ENCODE measurements at regions not wholly inside any gene's neighbourhood (a gene's known extent, or its start where the extent isn't known, plus 50 kb on each side); places are given as distances from the start of the nearest gene placed in this dataset.

- Histone ChIP-seq H3K4me1 (ENCODE audit: insufficient read depth, low read length) (no peaks in the 10 kb centered on the region), H3K9ac (ENCODE audit: low read length) (no peak overlapping the region), H2AFZ (ENCODE audit: low read depth, low read length) (no peak overlapping the region), H3K4me3 (ENCODE audit: insufficient read depth, low read depth, low read length) (no peak overlapping the region), H3K9me3 (ENCODE audit: insufficient read depth, low read depth, low read length) (peaks cover 3% of the 10 kb centered on the region), H3K79me2 (ENCODE audit: insufficient read depth, low read length) (no peaks in the 10 kb centered on the region), H3K4me2 (ENCODE audit: low read length) (no peak overlapping the region), H3K27ac (ENCODE audit: low read depth, low read length) (no peak overlapping the region), H3K36me3 (ENCODE audit: insufficient read depth, low read length) (no peaks in the 10 kb centered on the region), H3K27me3 (ENCODE audit: insufficient read depth, low read length) (no peaks in the 10 kb centered on the region), H4K20me1 (ENCODE audit: insufficient read depth, low read length) (no peaks in the 10 kb centered on the region)
- no peak for FAIRE-seq
- no peak for TF ChIP-seq CTCF (IDR thresholded peaks at IDR 0.05; ENCODE audit: insufficient read depth, low read depth, low read length)
- Mint-ChIP-seq H3K36me3 (ENCODE audit: low read depth, unreplicated experiment) (no peaks in the 10 kb centered on the region), H3K4me1 (ENCODE audit: low read depth, unreplicated experiment) (no peaks in the 10 kb centered on the region), H3K27me3 (ENCODE audit: low read depth, unreplicated experiment) (peaks cover 3% of the 10 kb centered on the region), H3K9me3 (ENCODE audit: unreplicated experiment) (peaks cover 13% of the 10 kb centered on the region), H3K4me3 (ENCODE audit: unreplicated experiment) (no peak overlapping the region), H3K27ac (ENCODE audit: unreplicated experiment) (no peak overlapping the region)
- DNase-seq (ENCODE audit: low read depth), result no peak
Measured at GRCh38 chr1:4002061-4002521, 102.0 kb upstream of the C1orf174 start.

- H3K4me2 ChIP-seq (ENCODE audit: low read length), result no peak overlapping the region
- FAIRE-seq, result no peak
- H3K79me2 ChIP-seq (ENCODE audit: insufficient read depth, low read length), result no peaks in the 10 kb centered on the region
- no peak overlapping the region for H3K27ac ChIP-seq (ENCODE audit: low read depth, low read length)
- no peaks in the 10 kb centered on the region for H3K36me3 Mint-ChIP-seq (ENCODE audit: low read depth, unreplicated experiment)
- H4K20me1 ChIP-seq (ENCODE audit: insufficient read depth, low read length), result no peaks in the 10 kb centered on the region
- H3K4me3 Mint-ChIP-seq (ENCODE audit: unreplicated experiment), result no peak overlapping the region
- H3K9ac ChIP-seq (ENCODE audit: low read length), result no peak overlapping the region
- H3K4me3 ChIP-seq (ENCODE audit: insufficient read depth, low read depth, low read length), result no peak overlapping the region
- TF ChIP-seq CTCF (IDR thresholded peaks at IDR 0.05; ENCODE audit: insufficient read depth, low read depth, low read length) (no peak), EZH2 (IDR thresholded peaks at IDR 0.05; ENCODE audit: insufficient read depth, low read length) (no peak)
- no peak overlapping the region for H3K27ac Mint-ChIP-seq (ENCODE audit: unreplicated experiment)
- H3K9me3 ChIP-seq (ENCODE audit: insufficient read depth, low read depth, low read length), result peaks cover 3% of the 10 kb centered on the region
- H3K36me3 ChIP-seq (ENCODE audit: insufficient read depth, low read length), result no peaks in the 10 kb centered on the region
- no peaks in the 10 kb centered on the region for H3K4me1 ChIP-seq (ENCODE audit: insufficient read depth, low read length)
- H3K27me3 Mint-ChIP-seq (ENCODE audit: low read depth, unreplicated experiment), result peaks cover 3% of the 10 kb centered on the region
- no peaks in the 10 kb centered on the region for H3K27me3 ChIP-seq (ENCODE audit: insufficient read depth, low read length)
- H3K9me3 Mint-ChIP-seq (ENCODE audit: unreplicated experiment), result peaks cover 17% of the 10 kb centered on the region
- H2AFZ ChIP-seq (ENCODE audit: low read depth, low read length), result no peak overlapping the region
- H3K4me1 Mint-ChIP-seq (ENCODE audit: low read depth, unreplicated experiment), result no peaks in the 10 kb centered on the region
- no peak for DNase-seq (ENCODE audit: low read depth)
Measured at GRCh38 chr1:4002741-4003140, 102.7 kb upstream of the C1orf174 start.

- no peak for FAIRE-seq
Measured at GRCh38 chr1:4003846-4004505, 103.9 kb upstream of the C1orf174 start.

More at GRCh38 chr1:4003846-4004505, 103.9 kb upstream of the C1orf174 start:
- Histone ChIP-seq H3K4me3 (ENCODE audit: insufficient read depth, low read depth, low read length) (no peak overlapping the region), H3K27me3 (ENCODE audit: insufficient read depth, low read length) (no peaks in the 10 kb centered on the region), H3K36me3 (ENCODE audit: insufficient read depth, low read length) (no peaks in the 10 kb centered on the region), H3K79me2 (ENCODE audit: insufficient read depth, low read length) (no peaks in the 10 kb centered on the region), H3K4me2 (ENCODE audit: low read length) (no peak overlapping the region), H2AFZ (ENCODE audit: low read depth, low read length) (no peak overlapping the region), H3K4me1 (ENCODE audit: insufficient read depth, low read length) (no peaks in the 10 kb centered on the region), H3K9me3 (ENCODE audit: insufficient read depth, low read depth, low read length) (no peaks in the 10 kb centered on the region), H4K20me1 (ENCODE audit: insufficient read depth, low read length) (no peaks in the 10 kb centered on the region), H3K27ac (ENCODE audit: low read depth, low read length) (no peak overlapping the region), H3K9ac (ENCODE audit: low read length) (no peak overlapping the region)
- Mint-ChIP-seq H3K9me3 (ENCODE audit: unreplicated experiment) (peaks cover 17% of the 10 kb centered on the region), H3K4me1 (ENCODE audit: low read depth, unreplicated experiment) (no peaks in the 10 kb centered on the region), H3K36me3 (ENCODE audit: low read depth, unreplicated experiment) (no peaks in the 10 kb centered on the region), H3K27ac (ENCODE audit: unreplicated experiment) (no peak overlapping the region), H3K4me3 (ENCODE audit: unreplicated experiment) (no peak overlapping the region), H3K27me3 (ENCODE audit: low read depth, unreplicated experiment) (peaks cover 3% of the 10 kb centered on the region)
- TF ChIP-seq EZH2 (IDR thresholded peaks at IDR 0.05; ENCODE audit: insufficient read depth, low read length), result no peak
- no peak for TF ChIP-seq CTCF (IDR thresholded peaks at IDR 0.05; ENCODE audit: insufficient read depth, low read depth, low read length)
- DNase-seq (ENCODE audit: low read depth), result no peak
